DOHH2 (cell line): ENCODE measurements at regions not wholly inside any gene's neighbourhood (a gene's known extent, or its start where the extent isn't known, plus 50 kb on each side); places are given as distances from the start of the nearest gene placed in this dataset.

ENCODE experiments used
- EZH2phosphoT487 ChIP-seq: fragments of 200-600 bp; sonication (generic); IDR thresholded peaks from 2 replicates; pipeline ENCODE4 v1.6.1; 2017; ENCODE audit warnings: borderline replicate concordance, mild to moderate bottlenecking, antibody characterized with exemption, low read length, moderate library complexity, mixed read lengths
- TF ChIP-seq, protein P1 (sequence below): fragments of 200-600 bp; sonication (generic); IDR thresholded peaks from one replicate; pipeline ENCODE4 v1.5.1; 2014; ENCODE audit warnings: antibody characterized with exemption, mild to moderate bottlenecking, low read depth, low read length; ENCODE audit not compliant: poor library complexity, severe bottlenecking

DNA sequence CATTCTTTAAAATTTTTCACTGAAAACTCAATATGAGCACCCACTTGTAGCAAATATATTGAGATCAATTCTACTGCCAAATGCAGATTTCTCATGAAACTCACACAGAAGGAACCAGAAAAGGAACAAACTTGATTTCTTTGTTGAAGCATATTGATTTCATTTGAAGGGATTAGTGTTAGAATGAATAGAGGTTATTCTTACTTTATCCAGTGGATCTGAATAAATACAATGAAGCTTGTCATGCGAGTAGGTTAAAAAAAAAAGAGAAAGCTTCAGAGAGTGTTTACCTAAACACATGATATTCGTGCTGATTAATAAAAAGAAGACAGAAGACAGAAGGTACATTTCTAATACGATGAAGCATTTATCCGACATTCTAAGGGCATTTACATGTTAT, 226.7 kb upstream of the ZSWIM2 start:
- TF ChIP-seq, protein P1, sequence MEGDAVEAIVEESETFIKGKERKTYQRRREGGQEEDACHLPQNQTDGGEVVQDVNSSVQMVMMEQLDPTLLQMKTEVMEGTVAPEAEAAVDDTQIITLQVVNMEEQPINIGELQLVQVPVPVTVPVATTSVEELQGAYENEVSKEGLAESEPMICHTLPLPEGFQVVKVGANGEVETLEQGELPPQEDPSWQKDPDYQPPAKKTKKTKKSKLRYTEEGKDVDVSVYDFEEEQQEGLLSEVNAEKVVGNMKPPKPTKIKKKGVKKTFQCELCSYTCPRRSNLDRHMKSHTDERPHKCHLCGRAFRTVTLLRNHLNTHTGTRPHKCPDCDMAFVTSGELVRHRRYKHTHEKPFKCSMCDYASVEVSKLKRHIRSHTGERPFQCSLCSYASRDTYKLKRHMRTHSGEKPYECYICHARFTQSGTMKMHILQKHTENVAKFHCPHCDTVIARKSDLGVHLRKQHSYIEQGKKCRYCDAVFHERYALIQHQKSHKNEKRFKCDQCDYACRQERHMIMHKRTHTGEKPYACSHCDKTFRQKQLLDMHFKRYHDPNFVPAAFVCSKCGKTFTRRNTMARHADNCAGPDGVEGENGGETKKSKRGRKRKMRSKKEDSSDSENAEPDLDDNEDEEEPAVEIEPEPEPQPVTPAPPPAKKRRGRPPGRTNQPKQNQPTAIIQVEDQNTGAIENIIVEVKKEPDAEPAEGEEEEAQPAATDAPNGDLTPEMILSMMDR = no peak
- no peak for TF ChIP-seq EZH2phosphoT487
